ENCODE measurements at regions not wholly inside any gene's neighbourhood (a gene's known extent, or its start where the extent isn't known, plus 50 kb on each side); places are given as distances from the start of the nearest gene placed in this dataset.
"Not testable (repeated sequence)": the region's sequence is repeated elsewhere in the genome, so short reads cannot be mapped to it uniquely, and the experiment has no call there.

GRCh38 chr6:167662075-167662880 is 164.4 kb upstream of the AFDN start:
- no peak for DNase-seq

GRCh38 chr6:167662881-167663205 is 163.9 kb upstream of the AFDN start:
- DNase-seq: no peak

- DNase-seq: no peak
These were observed 163.4 kb upstream of the AFDN start for GRCh38 chr6:167663316-167663715.

GRCh38 chr6:167663784-167664443 is 162.8 kb upstream of the AFDN start:
- no peak for DNase-seq

GRCh38 chr6:167664678-167665660 is 161.7 kb upstream of the AFDN start:
- DNase-seq: no peak

- DNase-seq: no peak
These were observed 160.9 kb upstream of the AFDN start for GRCh38 chr6:167665698-167666330.

- no peak for DNase-seq
These were observed 160.0 kb upstream of the AFDN start for GRCh38 chr6:167666571-167667203.

- DNase-seq: no peak
These were observed 159.3 kb upstream of the AFDN start for GRCh38 chr6:167667204-167668018.

GRCh38 chr6:167668019-167668753 is 158.5 kb upstream of the AFDN start:
- DNase-seq: no peak

GRCh38 chr6:167668754-167669552 is 157.8 kb upstream of the AFDN start:
- DNase-seq: no peak

- DNase-seq: no peak
These were observed 157.2 kb upstream of the AFDN start for GRCh38 chr6:167669553-167669849.

GRCh38 chr6:167669870-167670802 is 156.6 kb upstream of the AFDN start:
- DNase-seq: no peak

GRCh38 chr6:167670938-167671338 is 155.8 kb upstream of the AFDN start:
- DNase-seq: no peak

GRCh38 chr6:167671379-167671976 is 155.2 kb upstream of the AFDN start:
- not testable (repeated sequence) for DNase-seq

GRCh38 chr6:167671977-167672687 is 154.6 kb upstream of the AFDN start:
- DNase-seq: no peak

- no peak for DNase-seq
These were observed 154.0 kb upstream of the AFDN start for GRCh38 chr6:167672738-167673137.

GRCh38 chr6:167673946-167674345 is 152.8 kb upstream of the AFDN start:
- DNase-seq: no peak

- DNase-seq: no peak
These were observed 152.2 kb upstream of the AFDN start for GRCh38 chr6:167674486-167674885.
